Neural progenitor cell (in vitro differentiated cells): ENCODE measurements at regions not wholly inside any gene's neighbourhood (a gene's known extent, or its start where the extent isn't known, plus 50 kb on each side); places are given as distances from the start of the nearest gene placed in this dataset.

Experiments
- DNase-seq: peaks from one replicate; pipeline ENCODE4 v3.0.0-alpha.2; 2016; ENCODE audit warnings: low spot score
- H2AFZ ChIP-seq: fragments of 200-600 bp; sonication (generic); replicated peaks from 2 replicates; pipeline ENCODE4 v1.6.1; 2016; ENCODE audit warnings: antibody characterized with exemption
- H3F3A ChIP-seq: fragments of 200-600 bp; sonication (generic); 2 replicates; pipeline ENCODE4 v1.6.1; 2016; ENCODE audit warnings: antibody characterized with exemption, low read depth
- H3K27ac ChIP-seq: fragments of 200-600 bp; sonication (generic); 2 replicates; pipeline ENCODE4 v1.5.1; 2016; ENCODE audit warnings: mild to moderate bottlenecking
- H3K27me3 ChIP-seq: fragments of 200-600 bp; sonication (generic); 2 replicates; pipeline ENCODE4 v1.6.1; 2016; ENCODE audit warnings: mild to moderate bottlenecking, moderate library complexity
- H3K36me3 ChIP-seq: fragments of 200-600 bp; sonication (generic); 2 replicates; pipeline ENCODE4 v1.5.1; 2016
- H3K4me1 ChIP-seq: fragments of 200-600 bp; sonication (generic); 2 replicates; pipeline ENCODE4 v1.6.1; 2016; ENCODE audit warnings: mixed run types
- H3K4me2 ChIP-seq: fragments of 200-600 bp; sonication (generic); 2 replicates; pipeline ENCODE4 v1.6.1; 2016
- H3K4me3 ChIP-seq: fragments of 200-600 bp; sonication (generic); 2 replicates; pipeline ENCODE4 v1.5.1; 2016
- H3K79me2 ChIP-seq: fragments of 200-600 bp; sonication (generic); 2 replicates; pipeline ENCODE4 v1.6.1; 2016; ENCODE audit warnings: low read depth
- H3K9ac ChIP-seq: fragments of 200-600 bp; sonication (generic); 2 replicates; pipeline ENCODE4 v1.6.1; 2016
- H3K9me3 ChIP-seq: fragments of 200-600 bp; sonication (generic); 2 replicates; pipeline ENCODE4 v1.5.1; 2016; ENCODE audit warnings: low read depth
- H4K20me1 ChIP-seq: fragments of 200-600 bp; sonication (generic); 2 replicates; pipeline ENCODE4 v1.6.1; 2016; ENCODE audit warnings: low read depth
- H3K27ac Mint-ChIP-seq: 3 replicates; pipeline ENCODE4 v1.8.0; 2021; ENCODE audit warnings: mixed read lengths
- H3K27me3 Mint-ChIP-seq: 2 replicates; pipeline ENCODE4 v1.8.0; 2022; ENCODE audit warnings: low read depth, mild to moderate bottlenecking, inconsistent platforms, moderate library complexity, mixed read lengths; ENCODE audit not compliant: insufficient read depth
- H3K36me3 Mint-ChIP-seq: 3 replicates; pipeline ENCODE4 v1.8.0; 2021; ENCODE audit warnings: mixed read lengths
- H3K4me1 Mint-ChIP-seq: 3 replicates; pipeline ENCODE4 v1.8.0; 2021; ENCODE audit warnings: mixed read lengths
- H3K4me3 Mint-ChIP-seq: 3 replicates; pipeline ENCODE4 v1.8.0; 2021; ENCODE audit warnings: mild to moderate bottlenecking, moderate library complexity, mixed read lengths
- H3K9me3 Mint-ChIP-seq: 3 replicates; pipeline ENCODE4 v1.8.0; 2020; ENCODE audit warnings: mixed read lengths
- CTCF ChIP-seq: fragments of 200-600 bp; sonication (generic); IDR thresholded peaks from 2 replicates; pipeline ENCODE4 v1.5.1; 2017; ENCODE audit warnings: antibody characterized with exemption, mild to moderate bottlenecking
- EZH2 ChIP-seq: fragments of 200-600 bp; sonication (generic); IDR thresholded peaks from 2 replicates; pipeline ENCODE4 v1.6.1; 2017; ENCODE audit warnings: antibody characterized with exemption, mild to moderate bottlenecking, moderate library complexity
- EZH2phosphoT487 ChIP-seq: fragments of 200-600 bp; sonication (generic); IDR thresholded peaks from 2 replicates; pipeline ENCODE4 v1.6.1; 2017; ENCODE audit warnings: antibody characterized with exemption

GRCh38 chr4:29295280-29295679, 1424.9 kb upstream of the PCDH7 start:
- DNase-seq: no peak
- Mint-ChIP-seq H3K36me3 (no peaks in the 10 kb centered on the region), H3K27ac (no peak overlapping the region), H3K27me3 (peaks cover 3% of the 10 kb centered on the region), H3K4me3 (no peak overlapping the region), H3K9me3 (peaks cover 3% of the 10 kb centered on the region), H3K4me1 (no peaks in the 10 kb centered on the region)
- TF ChIP-seq EZH2 (no peak), CTCF (no peak), EZH2phosphoT487 (no peak)
- Histone ChIP-seq H3K4me3 (no peak overlapping the region), H3K27me3 (no peaks in the 10 kb centered on the region), H3K36me3 (no peaks in the 10 kb centered on the region), H3K4me1 (no peaks in the 10 kb centered on the region), H3K9ac (no peak overlapping the region), H3K9me3 (no peaks in the 10 kb centered on the region), H2AFZ (no peak overlapping the region), H3K79me2 (no peaks in the 10 kb centered on the region), H3F3A (no peaks in the 10 kb centered on the region), H3K27ac (no peak overlapping the region), H3K4me2 (no peak overlapping the region), H4K20me1 (no peaks in the 10 kb centered on the region)

- Histone ChIP-seq H3K36me3 (no peaks in the 10 kb centered on the region), H3K9me3 (no peaks in the 10 kb centered on the region), H3K27ac (no peak overlapping the region), H3F3A (no peaks in the 10 kb centered on the region), H3K79me2 (no peaks in the 10 kb centered on the region), H2AFZ (no peak overlapping the region), H4K20me1 (no peaks in the 10 kb centered on the region), H3K27me3 (no peaks in the 10 kb centered on the region), H3K4me3 (no peak overlapping the region), H3K4me2 (no peak overlapping the region), H3K9ac (no peak overlapping the region), H3K4me1 (no peaks in the 10 kb centered on the region)
- Mint-ChIP-seq H3K27ac (no peak overlapping the region), H3K36me3 (no peaks in the 10 kb centered on the region), H3K4me3 (no peak overlapping the region), H3K27me3 (no peaks in the 10 kb centered on the region), H3K9me3 (no peaks in the 10 kb centered on the region), H3K4me1 (no peaks in the 10 kb centered on the region)
- DNase-seq: no peak
- no peak for TF ChIP-seq EZH2phosphoT487
- no peak for TF ChIP-seq EZH2
- no peak for TF ChIP-seq CTCF
Measured at GRCh38 chr4:29304595-29304994, 1415.6 kb upstream of the PCDH7 start.

GRCh38 chr4:29307256-29307655, 1412.9 kb upstream of the PCDH7 start:
- H3K27me3 Mint-ChIP-seq: no peaks in the 10 kb centered on the region
- Histone ChIP-seq H3K4me3 (no peak overlapping the region), H3K27me3 (no peaks in the 10 kb centered on the region), H3K9ac (no peak overlapping the region), H3K27ac (no peak overlapping the region), H3K9me3 (no peaks in the 10 kb centered on the region), H3K36me3 (no peaks in the 10 kb centered on the region), H3K79me2 (no peaks in the 10 kb centered on the region), H3K4me1 (no peaks in the 10 kb centered on the region), H3K4me2 (no peak overlapping the region), H3F3A (no peaks in the 10 kb centered on the region), H4K20me1 (no peaks in the 10 kb centered on the region), H2AFZ (no peak overlapping the region)
- no peaks in the 10 kb centered on the region for H3K9me3 Mint-ChIP-seq
- H3K27ac Mint-ChIP-seq: no peak overlapping the region
- H3K4me1 Mint-ChIP-seq: no peaks in the 10 kb centered on the region
- DNase-seq: no peak
- TF ChIP-seq EZH2phosphoT487 (no peak), CTCF (no peak), EZH2 (no peak)
- H3K36me3 Mint-ChIP-seq: no peaks in the 10 kb centered on the region
- no peak overlapping the region for H3K4me3 Mint-ChIP-seq

- H3K9me3 ChIP-seq: no peaks in the 10 kb centered on the region
- no peaks in the 10 kb centered on the region for H3K36me3 ChIP-seq
- Mint-ChIP-seq H3K9me3 (no peaks in the 10 kb centered on the region), H3K27me3 (no peaks in the 10 kb centered on the region), H3K4me1 (no peaks in the 10 kb centered on the region), H3K4me3 (no peak overlapping the region), H3K36me3 (no peaks in the 10 kb centered on the region), H3K27ac (no peak overlapping the region)
- no peak overlapping the region for H3K4me3 ChIP-seq
- no peak overlapping the region for H3K27ac ChIP-seq
- H3K4me2 ChIP-seq: no peak overlapping the region
- no peak for DNase-seq
- H3K9ac ChIP-seq: no peak overlapping the region
- H2AFZ ChIP-seq: no peak overlapping the region
- no peaks in the 10 kb centered on the region for H3F3A ChIP-seq
- H4K20me1 ChIP-seq: no peaks in the 10 kb centered on the region
- TF ChIP-seq EZH2phosphoT487 (no peak), CTCF (no peak), EZH2 (no peak)
- H3K4me1 ChIP-seq: no peaks in the 10 kb centered on the region
- no peaks in the 10 kb centered on the region for H3K27me3 ChIP-seq
- no peaks in the 10 kb centered on the region for H3K79me2 ChIP-seq
Measured at GRCh38 chr4:29307755-29308154, 1412.4 kb upstream of the PCDH7 start.
